Aorta (tissue), 5 donors: ENCODE measurements at regions not wholly inside any gene's neighbourhood (a gene's known extent, or its start where the extent isn't known, plus 50 kb on each side); places are given as distances from the start of the nearest gene placed in this dataset.

Experiments
- ATAC-seq: fragments of 200-7000 bp; cut with Tn5 transposase; one replicate; pipeline ENCODE4 v1.9.1; 2022; ENCODE audit warnings: moderate library complexity; ENCODE audit not compliant: low FRiP score
- DNase-seq, 2 donors: peaks; one replicate each; pipeline ENCODE4 v3.0.0-alpha.2; 2020
- H3K27ac ChIP-seq, 2 donors: one replicate each; pipeline ENCODE4 v1.5.1; 2013; ENCODE audit warnings: low read length in 2 of 2, mild to moderate bottlenecking in 2 of 2, moderate library complexity in 2 of 2, control low read depth in 1 of 2, inconsistent platforms in 1 of 2, low read depth in 1 of 2
- H3K27me3 ChIP-seq, 2 donors: one replicate each; pipeline ENCODE4 v1.6.1; 2013; ENCODE audit warnings: control low read depth in 1 of 2, low read length in 1 of 2, mild to moderate bottlenecking in 1 of 2, moderate library complexity in 1 of 2; ENCODE audit not compliant: insufficient read depth in 2 of 2, control insufficient read depth in 1 of 2
- H3K36me3 ChIP-seq, 2 donors: one replicate each; pipeline ENCODE4 v1.6.1; 2013; ENCODE audit warnings: control low read depth in 1 of 2, low read length in 1 of 2, mild to moderate bottlenecking in 1 of 2; ENCODE audit not compliant: insufficient read depth in 2 of 2, control insufficient read depth in 1 of 2
- H3K4me1 ChIP-seq, 2 donors: one replicate each; pipeline ENCODE4 v1.6.1; 2013; ENCODE audit warnings: low read length in 2 of 2, control low read depth in 1 of 2, mild to moderate bottlenecking in 1 of 2, moderate library complexity in 1 of 2; ENCODE audit not compliant: insufficient read depth in 2 of 2, control insufficient read depth in 1 of 2
- H3K4me3 ChIP-seq, 2 donors: one replicate each; pipeline ENCODE4 v1.5.1; 2013; ENCODE audit warnings: low read length in 2 of 2, control low read depth in 1 of 2, mild to moderate bottlenecking in 1 of 2
- H3K9me3 ChIP-seq: one replicate; pipeline ENCODE4 v1.6.1; 2013; ENCODE audit warnings: mild to moderate bottlenecking, low read length; ENCODE audit not compliant: control insufficient read depth
- WGBS, 2 donors: extraction: QIAGEN DNeasy Blood & Tissue Kit; methylation state at CpG; one replicate each; pipeline ENCODE4 v1.1.7; 2013; 5-methylcytosine and 5-hydroxymethylcytosine counted together
- intact Hi-C, 2 donors: fragments of 100-400 bp; cut with DNase I; formaldehyde crosslinking; loops; one replicate each; pipeline versions ENCODE4 v1.14.2 to v1.15.0; 2022
- donor health status: healthy with polysubstance abuse.
- donor health status: Bipolar disorder and iron deficiency.
- donor health status: DM: no; HTN: no; CAD: no.
- donor health status: DM: no; HTN: no; CAD: no.
- donor health status: DM: yes; HTN: yes; CAD: no.

DNA sequence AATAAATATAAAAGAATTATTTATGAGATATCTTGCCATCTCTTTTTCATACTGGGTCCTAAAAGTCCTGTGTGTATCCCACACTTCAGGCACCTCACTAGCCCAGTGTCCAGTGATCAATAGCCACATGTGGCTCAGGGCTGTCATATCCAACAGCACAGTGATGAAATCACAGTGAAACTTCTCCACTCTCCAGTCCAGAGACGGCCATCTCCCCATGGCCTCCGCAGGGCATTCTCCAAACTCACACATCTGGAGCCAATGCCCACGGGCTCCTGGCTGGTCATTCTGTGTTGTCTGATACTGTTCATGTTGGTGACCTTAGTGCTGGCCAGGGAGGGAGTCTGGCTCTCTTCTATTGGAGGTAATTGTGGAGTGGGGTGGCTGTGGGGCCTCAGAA, 125.2 kb upstream of the SDK2 start:
- intact Hi-C loops, result loop anchor here in 1 of 2 donors (10.0 kb wide), 1 partner anchor 535 kb away; a partner anchor contains a TSS

DNA sequence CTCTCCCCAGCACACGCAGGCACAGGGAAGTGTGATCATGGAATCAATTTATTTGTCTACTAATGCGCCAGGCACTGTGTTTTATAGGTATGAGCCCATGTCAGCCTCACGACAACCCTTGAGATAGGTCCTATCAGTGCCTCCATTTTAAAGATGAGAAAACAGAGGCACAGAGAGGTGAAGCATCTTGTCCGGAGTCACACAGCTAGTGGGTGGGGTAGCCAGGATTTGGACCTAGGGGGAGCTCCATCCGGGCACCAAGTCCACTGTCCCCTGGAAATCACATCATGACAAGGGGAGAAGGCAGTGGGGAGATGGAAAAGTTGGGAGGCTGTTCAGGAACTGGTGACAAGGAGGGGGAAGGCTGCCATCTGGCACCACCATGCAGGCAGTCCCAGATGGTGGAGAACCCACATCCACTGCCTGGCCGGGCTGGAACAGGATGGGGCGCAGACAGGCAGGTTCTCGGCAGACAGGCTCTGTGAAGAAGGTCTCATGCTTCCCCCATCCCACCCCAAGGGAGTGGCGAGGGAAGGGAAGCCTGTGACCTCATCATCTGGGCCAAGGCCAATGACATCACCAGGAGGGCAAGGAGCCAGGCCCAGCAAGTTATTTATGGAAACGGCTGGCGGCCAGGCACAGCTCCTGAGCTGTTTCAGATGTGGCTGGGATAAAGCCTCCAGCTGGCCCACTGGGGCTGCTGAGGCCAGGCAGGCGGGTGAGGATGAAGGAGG, 126.0 kb upstream of the SDK2 start:
- peaks cover 0 to 2% of the 10 kb centered on the region in 2 donors for H3K4me1 ChIP-seq
- no peaks in the 10 kb centered on the region for H3K27me3 ChIP-seq
- ATAC-seq (peak; percentile 85), DNase-seq (peak; percentile 87 to 95)
- WGBS, 2 donors, result 29 to 31% methylated on average over 12 of the region's 12 CpGs
- no peaks in the 10 kb centered on the region for H3K36me3 ChIP-seq
- intact Hi-C loops, result loop anchor here (5.0 to 10.0 kb wide), 2 partner anchors 125 to 128 kb away; partner anchors contain the start of gene SDK2 (in 2 of the 2)
- no peaks in the 10 kb centered on the region for H3K9me3 ChIP-seq
- H3K27ac ChIP-seq, result peak overlapping the region in 1 of 2 donors; percentile 23
- H3K4me3 ChIP-seq, result no peak overlapping the region

More for the DNA sequence above, 125.2 kb upstream of the SDK2 start:
- Histone ChIP-seq H3K9me3 (no peaks in the 10 kb centered on the region), H3K4me3 (no peak overlapping the region), H3K27ac (no peak overlapping the region), H3K4me1 (peaks cover 0 to 2% of the 10 kb centered on the region in 2 donors), H3K27me3 (no peaks in the 10 kb centered on the region), H3K36me3 (no peaks in the 10 kb centered on the region)
- DNase-seq (no peak), ATAC-seq (no peak)
- 61 to 65% methylated on average over 3 of the region's 3 CpGs for WGBS, 2 donors

DNA sequence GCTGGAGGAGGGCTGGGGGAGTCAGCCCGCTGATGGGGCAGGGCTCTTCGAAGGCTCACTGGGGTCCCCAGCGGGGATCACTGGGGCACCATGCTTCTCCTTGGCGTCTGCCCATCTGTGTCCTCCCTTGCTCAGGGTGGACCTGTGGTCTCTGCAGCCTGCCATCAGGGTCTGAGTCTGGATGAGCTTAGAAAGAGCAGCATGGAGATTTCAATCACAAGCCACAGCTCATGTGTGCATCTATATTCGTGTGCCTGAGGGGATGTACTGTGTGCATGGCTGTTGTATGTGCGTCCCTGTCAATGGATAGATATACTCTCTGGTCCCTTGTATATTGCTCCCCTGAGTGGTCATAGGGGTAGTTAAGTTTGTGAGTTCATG, 126.6 kb upstream of the SDK2 start:
- 18 to 26% methylated on average over 5 to 6 of the region's 6 CpGs for WGBS, 2 donors
- intact Hi-C loops, result loop anchor here (5.0 to 10.0 kb wide), 2 partner anchors 126 to 129 kb away; partner anchors contain the start of gene SDK2 (in 2 of the 2)

DNA sequence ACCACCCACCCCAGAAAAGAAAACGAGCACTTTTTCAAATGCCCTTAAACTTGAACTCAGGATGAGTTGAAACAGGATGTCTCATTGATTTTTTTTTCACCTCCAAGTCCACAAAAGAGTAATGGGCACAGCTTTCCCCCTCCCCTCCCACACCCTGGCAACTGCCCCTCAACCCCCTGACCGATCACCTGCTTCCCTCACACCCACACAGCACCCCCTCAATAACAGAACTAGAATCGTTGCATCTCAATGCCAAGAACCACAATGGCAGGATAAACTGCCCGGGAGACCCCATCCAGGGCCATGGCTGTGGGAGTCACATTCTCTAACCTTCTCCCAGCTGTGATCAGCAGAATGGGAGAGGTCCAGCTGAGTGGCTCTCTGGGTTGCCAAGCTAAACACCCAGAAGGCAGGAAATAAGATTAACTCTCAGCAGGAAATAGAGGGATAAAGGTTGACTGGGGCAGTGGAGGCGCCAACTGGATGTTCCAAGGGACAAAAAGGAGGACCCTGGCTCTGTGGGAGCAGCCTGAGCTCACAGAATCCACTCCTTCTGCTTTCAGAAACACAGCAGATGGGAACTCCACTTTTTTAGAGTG, 128.0 kb upstream of the SDK2 start:
- no peak for ATAC-seq
- H3K27me3 ChIP-seq, result no peaks in the 10 kb centered on the region
- no peaks in the 10 kb centered on the region for H3K36me3 ChIP-seq
- H3K4me3 ChIP-seq, result no peak overlapping the region
- H3K9me3 ChIP-seq, result no peaks in the 10 kb centered on the region
- 21 to 32% methylated on average over 5 of the region's 5 CpGs for WGBS, 2 donors
- no peak overlapping the region for H3K27ac ChIP-seq
- peaks cover 0 to 4% of the 10 kb centered on the region in 2 donors for H3K4me1 ChIP-seq
- intact Hi-C loops, result loop anchor here (5.0 to 10.0 kb wide), 2 partner anchors 127 to 130 kb away; partner anchors contain the start of gene SDK2 (in 2 of the 2)
- DNase-seq, result no peak

More for the DNA sequence above, 126.6 kb upstream of the SDK2 start:
- H3K36me3 ChIP-seq, result no peaks in the 10 kb centered on the region
- ATAC-seq, result peak; percentile 3
- H3K27ac ChIP-seq, result peak overlapping the region in 1 of 2 donors; percentile 23
- no peaks in the 10 kb centered on the region for H3K9me3 ChIP-seq
- no peaks in the 10 kb centered on the region for H3K27me3 ChIP-seq
- no peak overlapping the region for H3K4me3 ChIP-seq
- H3K4me1 ChIP-seq, result peaks cover 0 to 2% of the 10 kb centered on the region in 2 donors
- DNase-seq, result no peak

DNA sequence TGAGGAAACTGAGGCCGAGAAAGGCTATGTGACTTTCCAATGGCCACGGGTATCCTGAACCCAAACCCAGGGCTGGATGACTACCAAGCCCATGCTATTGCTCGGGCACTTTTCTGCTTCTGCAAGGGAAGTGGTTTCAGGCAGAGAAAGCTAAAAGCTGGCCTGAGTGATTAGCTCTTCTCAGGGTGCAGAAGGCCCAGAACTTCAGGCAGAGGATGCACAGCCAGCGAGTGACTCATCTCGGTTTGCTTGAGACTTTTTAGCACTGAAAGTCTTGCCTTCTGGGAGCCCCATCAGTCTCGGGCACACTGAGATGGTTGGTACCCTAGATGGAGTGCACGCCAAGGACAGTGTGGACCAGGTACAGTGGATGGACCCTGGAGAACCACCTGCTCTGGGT, 129.5 kb upstream of the SDK2 start:
- intact Hi-C loops, result loop anchor here (5.0 to 10.0 kb wide), 2 partner anchors 129 to 131 kb away; partner anchors contain the start of gene SDK2 (in 2 of the 2)
- no peaks in the 10 kb centered on the region for H3K27me3 ChIP-seq
- no peaks in the 10 kb centered on the region for H3K9me3 ChIP-seq
- no peak overlapping the region for H3K4me3 ChIP-seq
- H3K4me1 ChIP-seq, result peaks cover 0 to 4% of the 10 kb centered on the region in 2 donors
- no peaks in the 10 kb centered on the region for H3K36me3 ChIP-seq
- 65% methylated on average over 7 of the region's 7 CpGs for WGBS, 2 donors
- H3K27ac ChIP-seq, result no peak overlapping the region
- DNase-seq (no peak), ATAC-seq (no peak)

DNA sequence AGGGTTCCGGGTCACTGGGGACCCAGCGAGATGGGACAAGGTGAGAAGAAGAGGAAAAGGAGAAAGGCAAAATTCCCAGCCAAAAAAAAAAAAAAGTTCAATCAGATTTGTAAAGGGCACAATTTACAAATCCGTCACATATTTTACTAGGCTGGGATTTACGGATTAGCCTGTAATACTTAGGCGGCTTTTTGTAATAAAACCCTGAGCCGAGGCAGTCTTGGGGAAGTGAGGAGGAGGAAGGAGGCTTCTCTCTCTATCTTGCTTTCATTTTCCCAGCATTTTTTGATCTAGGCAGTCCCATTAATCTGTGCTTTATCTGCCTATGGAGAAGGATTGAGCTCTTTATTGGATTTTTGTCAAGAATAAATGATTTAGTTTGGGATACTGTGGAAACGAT, 130.6 kb upstream of the SDK2 start:
- H3K4me3 ChIP-seq, result no peak overlapping the region
- no peak for ATAC-seq
- no peaks in the 10 kb centered on the region for H3K36me3 ChIP-seq
- peaks cover 0 to 4% of the 10 kb centered on the region in 2 donors for H3K4me1 ChIP-seq
- no peaks in the 10 kb centered on the region for H3K27me3 ChIP-seq
- H3K27ac ChIP-seq, result no peak overlapping the region
- H3K9me3 ChIP-seq, result no peaks in the 10 kb centered on the region
- 91 to 92% methylated on average over 7 of the region's 7 CpGs for WGBS, 2 donors
- intact Hi-C loops, result loop anchor here (5.0 to 10.0 kb wide), 2 partner anchors 130 to 133 kb away; partner anchors contain the start of gene SDK2 (in 2 of the 2)
- no peak for DNase-seq

DNA sequence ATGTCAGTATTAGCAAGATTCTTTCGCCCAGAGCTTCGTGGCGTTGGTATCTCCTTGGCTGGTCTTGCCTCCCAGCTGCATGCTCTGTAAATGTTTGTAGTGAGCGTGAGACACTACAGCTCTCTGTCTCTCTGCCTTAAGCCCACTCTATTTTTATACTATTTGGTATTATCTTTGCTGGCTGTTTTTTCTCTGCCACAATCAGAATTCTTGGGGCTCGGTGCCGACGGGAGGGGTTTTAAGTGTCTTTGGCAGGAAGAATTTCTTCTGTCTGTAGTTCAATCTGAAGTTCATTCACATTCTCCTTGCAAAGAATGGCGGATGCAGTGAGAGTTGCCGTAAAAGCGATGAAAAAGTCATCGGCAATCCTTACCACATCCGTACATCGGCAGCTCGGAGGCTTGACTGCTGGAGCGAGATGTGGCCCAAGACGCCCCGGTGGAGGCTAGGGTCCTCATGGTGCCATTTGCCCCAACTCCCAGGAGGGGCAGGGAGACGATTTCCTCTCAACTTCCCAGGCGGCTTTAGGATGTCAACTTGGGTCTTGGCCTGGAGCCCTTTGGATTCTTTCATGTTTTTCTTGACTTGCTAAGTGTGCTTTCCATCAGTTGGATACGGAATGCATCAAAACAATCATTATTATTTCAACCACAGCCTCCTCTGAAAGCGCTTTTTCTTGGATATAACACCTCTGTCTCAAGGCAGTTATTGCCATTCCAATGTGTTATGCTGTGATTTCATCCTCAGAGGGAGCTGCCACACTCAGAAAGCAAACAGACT, 132.3 kb upstream of the SDK2 start:
- Histone ChIP-seq H3K27ac (no peak overlapping the region), H3K36me3 (no peaks in the 10 kb centered on the region), H3K4me1 (peaks cover 0 to 2% of the 10 kb centered on the region in 2 donors), H3K9me3 (no peaks in the 10 kb centered on the region), H3K27me3 (no peaks in the 10 kb centered on the region), H3K4me3 (no peak overlapping the region)
- ATAC-seq (no peak), DNase-seq (no peak)
- intact Hi-C loops, result loop anchor here in 1 of 2 donors (10.0 kb wide), 1 partner anchor 132 kb away; the partner anchor contains the start of gene SDK2
- WGBS, 2 donors, result 36 to 41% methylated on average over 21 of the region's 21 CpGs

DNA sequence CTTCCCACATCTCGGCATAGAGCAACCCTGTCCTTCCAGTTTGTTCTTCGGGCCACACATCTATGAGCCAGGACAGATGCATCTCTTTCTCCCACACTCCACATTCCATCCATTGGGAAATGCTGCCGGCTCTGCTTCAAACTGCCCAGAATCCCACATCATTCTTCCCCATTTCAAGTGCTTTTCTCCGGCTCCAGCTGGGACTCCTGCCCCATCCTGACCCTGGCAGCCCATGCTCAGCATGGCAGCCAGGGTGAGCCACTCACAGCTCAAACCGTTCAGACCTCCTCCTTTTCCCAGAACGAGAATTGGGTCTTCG, 132.8 kb upstream of the SDK2 start:
- Histone ChIP-seq H3K36me3 (no peaks in the 10 kb centered on the region), H3K4me3 (no peak overlapping the region), H3K9me3 (no peaks in the 10 kb centered on the region), H3K27ac (no peak overlapping the region), H3K27me3 (no peaks in the 10 kb centered on the region), H3K4me1 (peaks cover 0 to 2% of the 10 kb centered on the region in 2 donors)
- ATAC-seq (no peak), DNase-seq (no peak)
- intact Hi-C loops, result loop anchor here in 1 of 2 donors (10.0 kb wide), 1 partner anchor 132 kb away; the partner anchor contains the start of gene SDK2
- WGBS, 2 donors, result 13 to 14% methylated on average over 7 of the region's 7 CpGs
